ENCODE measurements at regions not wholly inside any gene's neighbourhood (a gene's known extent, or its start where the extent isn't known, plus 50 kb on each side); places are given as distances from the start of the nearest gene placed in this dataset.

DNA sequence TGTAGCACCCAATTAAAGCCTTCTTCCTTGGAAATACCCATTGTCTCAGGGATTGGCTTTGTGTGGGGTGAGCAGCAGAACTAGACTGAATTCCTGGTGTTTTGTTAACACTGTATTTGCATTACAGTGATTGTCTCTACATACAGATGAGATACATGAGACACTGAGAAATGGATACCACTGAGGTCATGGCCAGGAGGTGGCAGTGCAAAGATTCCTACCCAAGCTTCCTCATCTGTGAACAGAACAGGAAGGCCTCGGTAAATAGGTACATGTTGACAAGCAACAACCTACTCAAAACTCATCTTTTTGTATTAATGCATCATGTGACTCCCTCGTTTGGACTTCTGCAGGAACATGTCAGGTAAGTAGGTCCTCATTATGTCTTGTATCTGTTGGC, 445.8 kb upstream of the RGPD4 start:
- H3K4me3 ChIP-seq: no peak overlapping the region
- no peaks in the 10 kb centered on the region for H3K4me1 ChIP-seq
- H3K27me3 ChIP-seq: no peaks in the 10 kb centered on the region
- DNase-seq (no peak), ATAC-seq (no peak)
- TF ChIP-seq CTCF (IDR thresholded peaks at IDR 0.05) (no peak), POLR2A (IDR thresholded peaks at IDR 0.05) (no peak)
- H3K9me3 ChIP-seq: no peaks in the 10 kb centered on the region
- intact Hi-C loops (cut with DNase I): no loop called here
- no peak overlapping the region for H3K27ac ChIP-seq
- 46 to 48% methylated on average over 2 of the region's 2 CpGs for WGBS, 2 donors
- H3K36me3 ChIP-seq (replicated peaks in 1 of 2; ENCODE audit: insufficient read depth in 1 of 2, low read depth in 2 of 2): no peaks in the 10 kb centered on the region

DNA sequence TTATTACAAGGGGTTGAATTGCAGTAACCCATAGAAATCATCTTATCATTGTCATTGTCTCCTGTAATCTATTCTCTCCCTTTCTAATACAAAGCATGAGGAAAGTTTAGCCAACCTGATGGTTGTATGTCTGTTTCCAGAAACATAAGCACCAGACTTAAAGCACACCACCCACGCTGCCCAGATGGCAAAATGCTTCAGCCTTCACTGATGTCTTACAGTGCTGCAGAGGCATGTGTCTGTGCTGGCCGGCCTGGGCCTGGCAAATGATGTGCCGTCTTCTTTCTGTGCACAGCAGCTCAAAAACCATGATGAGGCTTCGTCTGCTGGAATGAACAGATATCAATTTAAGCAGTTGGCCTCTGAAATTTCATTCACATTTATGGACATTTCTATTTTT, 443.0 kb upstream of the RGPD4 start:
- ATAC-seq: no peak
- Histone ChIP-seq H3K4me3 (no peak overlapping the region), H3K36me3 (replicated peaks in 1 of 2; ENCODE audit: insufficient read depth in 1 of 2, low read depth in 2 of 2) (no peaks in the 10 kb centered on the region), H3K27me3 (no peaks in the 10 kb centered on the region), H3K9me3 (no peaks in the 10 kb centered on the region), H3K27ac (no peak overlapping the region), H3K4me1 (no peaks in the 10 kb centered on the region)
- DNase-seq: no peak
- TF ChIP-seq CTCF (IDR thresholded peaks at IDR 0.05) (no peak), POLR2A (IDR thresholded peaks at IDR 0.05) (no peak)
- intact Hi-C loops (cut with DNase I): no loop called here
- 57 to 73% methylated on average over 4 of the region's 4 CpGs for WGBS, 2 donors

DNA sequence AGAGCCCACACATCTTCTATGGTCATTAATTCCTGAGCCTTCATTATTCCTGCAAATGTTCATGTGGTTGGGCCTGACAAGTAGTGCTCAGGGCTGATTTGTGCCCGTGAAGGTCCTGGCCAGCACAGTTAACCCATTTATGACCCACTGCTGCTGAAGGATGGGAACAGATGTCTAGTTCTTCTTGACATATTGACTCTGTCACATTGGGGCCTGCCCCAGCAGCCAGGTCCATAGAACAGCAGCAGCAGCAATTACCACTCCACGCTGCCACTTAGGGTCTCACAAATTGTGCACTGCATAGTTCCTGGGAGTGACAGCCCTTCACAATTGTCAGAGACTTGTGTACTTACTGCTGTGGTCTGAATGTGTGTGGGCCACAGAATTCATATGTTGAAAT, 442.3 kb upstream of the RGPD4 start:
- intact Hi-C loops (cut with DNase I): no loop called here

DNA sequence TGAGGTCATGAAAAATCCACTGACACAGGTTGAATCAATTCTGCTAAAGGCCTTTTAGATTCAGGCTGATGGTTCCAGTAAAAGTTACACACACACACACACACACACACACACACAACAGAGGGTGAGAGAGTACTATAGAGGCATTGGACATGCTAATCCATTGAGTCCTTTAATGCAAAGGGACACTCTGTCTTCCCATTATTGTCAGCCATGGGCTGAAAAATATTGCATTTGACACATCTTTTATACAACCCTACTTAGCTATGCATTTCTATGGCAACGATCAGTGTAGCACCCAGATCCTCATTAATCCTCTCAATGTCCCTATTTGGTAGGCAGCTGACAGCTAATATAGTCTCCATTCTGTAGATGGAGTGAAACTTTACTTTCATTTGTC, 440.8 kb upstream of the RGPD4 start:
- Histone ChIP-seq H3K36me3 (replicated peaks in 1 of 2; ENCODE audit: insufficient read depth in 1 of 2, low read depth in 2 of 2) (no peaks in the 10 kb centered on the region), H3K4me1 (no peaks in the 10 kb centered on the region), H3K27me3 (no peaks in the 10 kb centered on the region), H3K9me3 (no peaks in the 10 kb centered on the region), H3K4me3 (no peak overlapping the region), H3K27ac (no peak overlapping the region)
- 39 to 64% methylated on average over 1 of the region's 1 CpG for WGBS, 2 donors
- no peak for DNase-seq
- ATAC-seq: no peak
- TF ChIP-seq CTCF (IDR thresholded peaks at IDR 0.05) (no peak), POLR2A (IDR thresholded peaks at IDR 0.05) (no peak)
- intact Hi-C loops (cut with DNase I): no loop called here

More for the DNA sequence above, 442.3 kb upstream of the RGPD4 start:
- DNase-seq (no peak), ATAC-seq (no peak)
- Histone ChIP-seq H3K36me3 (replicated peaks in 1 of 2; ENCODE audit: insufficient read depth in 1 of 2, low read depth in 2 of 2) (no peaks in the 10 kb centered on the region), H3K4me1 (no peaks in the 10 kb centered on the region), H3K9me3 (no peaks in the 10 kb centered on the region), H3K27me3 (no peaks in the 10 kb centered on the region), H3K27ac (no peak overlapping the region), H3K4me3 (no peak overlapping the region)
- TF ChIP-seq CTCF (IDR thresholded peaks at IDR 0.05): no peak
- no peak for TF ChIP-seq POLR2A (IDR thresholded peaks at IDR 0.05)
- WGBS, 2 donors: 37 to 52% methylated on average over 2 of the region's 2 CpGs

- H3K4me3 ChIP-seq: no peak overlapping the region
- no peak for ATAC-seq
- no peak overlapping the region for H3K27ac ChIP-seq
- intact Hi-C loops (cut with DNase I): no loop called here
- 85 to 95% methylated on average over 15 to 16 of the region's 32 CpGs for WGBS, 2 donors
- TF ChIP-seq POLR2A (IDR thresholded peaks at IDR 0.05): no peak
- TF ChIP-seq CTCF (IDR thresholded peaks at IDR 0.05): no peak
- no peak for DNase-seq
- no peaks in the 10 kb centered on the region for H3K27me3 ChIP-seq
- H3K9me3 ChIP-seq: no peaks in the 10 kb centered on the region
- H3K4me1 ChIP-seq: no peaks in the 10 kb centered on the region
- H3K36me3 ChIP-seq (replicated peaks in 1 of 2; ENCODE audit: insufficient read depth in 1 of 2, low read depth in 2 of 2): no peaks in the 10 kb centered on the region
These were observed 434.4 kb upstream of the RGPD4 start for GRCh38 chr2:107392241-107392704.
